Osteocyte (in vitro differentiated cells): ENCODE measurements at regions not wholly inside any gene's neighbourhood (a gene's known extent, or its start where the extent isn't known, plus 50 kb on each side); places are given as distances from the start of the nearest gene placed in this dataset.
"Not testable (repeated sequence)": the region's sequence is repeated elsewhere in the genome, so short reads cannot be mapped to it uniquely, and the experiment has no call there.

ENCODE experiments used
- DNase-seq: peaks from one replicate; pipeline ENCODE4 v3.0.0; 2021; ENCODE audit warnings: mixed read lengths; ENCODE audit not compliant: unreplicated experiment; ENCODE audit errors: extremely low spot score
- H3K27ac Mint-ChIP-seq: one replicate; pipeline ENCODE4 v1.8.0; 2021; ENCODE audit warnings: mild to moderate bottlenecking, mixed read lengths; ENCODE audit not compliant: unreplicated experiment
- H3K27me3 Mint-ChIP-seq: one replicate; pipeline ENCODE4 v1.8.0; 2021; ENCODE audit warnings: mixed read lengths; ENCODE audit not compliant: unreplicated experiment
- H3K36me3 Mint-ChIP-seq: one replicate; pipeline ENCODE4 v1.8.0; 2021; ENCODE audit warnings: mixed read lengths; ENCODE audit not compliant: unreplicated experiment
- H3K4me1 Mint-ChIP-seq: one replicate; pipeline ENCODE4 v1.8.0; 2021; ENCODE audit warnings: mixed read lengths; ENCODE audit not compliant: unreplicated experiment
- H3K4me3 Mint-ChIP-seq: one replicate; pipeline ENCODE4 v1.8.0; 2021; ENCODE audit warnings: mild to moderate bottlenecking, moderate library complexity, mixed read lengths; ENCODE audit not compliant: unreplicated experiment
- H3K9me3 Mint-ChIP-seq: one replicate; pipeline ENCODE4 v1.8.0; 2021; ENCODE audit warnings: mixed read lengths; ENCODE audit not compliant: unreplicated experiment
- TF ChIP-seq, protein P1 (sequence below): fragments of 200-600 bp; sonication (generic); IDR thresholded peaks from 2 replicates; pipeline ENCODE4 v1.5.0; 2021; ENCODE audit warnings: antibody characterized with exemption, mild to moderate bottlenecking, moderate library complexity

DNA sequence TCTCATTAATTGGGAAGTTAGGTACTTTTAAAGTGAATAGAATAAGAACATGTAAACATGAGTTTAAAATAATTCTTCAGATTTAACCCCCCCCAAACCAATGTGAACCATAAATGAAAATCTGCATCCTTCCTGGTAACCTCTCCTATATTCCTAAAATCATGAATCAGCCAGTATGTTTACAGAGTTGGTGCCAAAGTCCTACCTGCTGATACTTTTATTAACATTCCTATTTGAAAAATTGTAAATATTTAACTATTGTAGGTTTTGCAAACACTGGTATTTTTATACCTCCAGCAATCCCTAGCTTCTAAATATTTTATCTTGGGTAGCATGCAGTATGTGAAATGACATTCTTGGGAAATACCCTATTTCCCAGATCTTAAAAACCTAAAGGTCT, 278.2 kb downstream of the RAB38 start:
- Mint-ChIP-seq H3K36me3 (no peaks in the 10 kb centered on the region), H3K27me3 (peaks cover 9% of the 10 kb centered on the region), H3K27ac (no peak overlapping the region), H3K9me3 (no peaks in the 10 kb centered on the region), H3K4me3 (no peak overlapping the region), H3K4me1 (no peaks in the 10 kb centered on the region)
- no peak for DNase-seq
- TF ChIP-seq, protein P1, sequence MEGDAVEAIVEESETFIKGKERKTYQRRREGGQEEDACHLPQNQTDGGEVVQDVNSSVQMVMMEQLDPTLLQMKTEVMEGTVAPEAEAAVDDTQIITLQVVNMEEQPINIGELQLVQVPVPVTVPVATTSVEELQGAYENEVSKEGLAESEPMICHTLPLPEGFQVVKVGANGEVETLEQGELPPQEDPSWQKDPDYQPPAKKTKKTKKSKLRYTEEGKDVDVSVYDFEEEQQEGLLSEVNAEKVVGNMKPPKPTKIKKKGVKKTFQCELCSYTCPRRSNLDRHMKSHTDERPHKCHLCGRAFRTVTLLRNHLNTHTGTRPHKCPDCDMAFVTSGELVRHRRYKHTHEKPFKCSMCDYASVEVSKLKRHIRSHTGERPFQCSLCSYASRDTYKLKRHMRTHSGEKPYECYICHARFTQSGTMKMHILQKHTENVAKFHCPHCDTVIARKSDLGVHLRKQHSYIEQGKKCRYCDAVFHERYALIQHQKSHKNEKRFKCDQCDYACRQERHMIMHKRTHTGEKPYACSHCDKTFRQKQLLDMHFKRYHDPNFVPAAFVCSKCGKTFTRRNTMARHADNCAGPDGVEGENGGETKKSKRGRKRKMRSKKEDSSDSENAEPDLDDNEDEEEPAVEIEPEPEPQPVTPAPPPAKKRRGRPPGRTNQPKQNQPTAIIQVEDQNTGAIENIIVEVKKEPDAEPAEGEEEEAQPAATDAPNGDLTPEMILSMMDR = no peak

DNA sequence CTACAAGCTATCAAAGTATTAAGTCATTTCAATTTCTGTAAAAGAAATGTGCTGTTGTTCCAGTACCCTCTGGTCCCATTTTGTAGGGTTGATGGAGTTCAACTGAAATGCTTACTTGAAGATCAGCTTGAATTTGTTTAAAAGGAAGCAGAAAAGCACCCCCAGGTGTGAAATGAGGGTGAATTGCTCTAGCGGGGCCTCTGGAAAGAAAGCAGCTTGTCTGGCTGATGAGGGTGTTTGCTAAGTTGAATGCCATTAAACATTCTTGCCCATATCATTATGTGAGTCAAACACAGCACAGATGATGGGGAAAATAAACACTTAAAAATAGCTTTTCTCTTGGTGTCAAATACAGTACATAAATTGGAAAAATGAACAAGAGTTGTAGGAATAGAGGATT, 280.3 kb downstream of the RAB38 start:
- H3K9me3 Mint-ChIP-seq = no peaks in the 10 kb centered on the region
- H3K36me3 Mint-ChIP-seq = no peaks in the 10 kb centered on the region
- no peaks in the 10 kb centered on the region for H3K4me1 Mint-ChIP-seq
- H3K27ac Mint-ChIP-seq = no peak overlapping the region
- peaks cover 11% of the 10 kb centered on the region for H3K27me3 Mint-ChIP-seq
- TF ChIP-seq, protein P1 = no peak
- H3K4me3 Mint-ChIP-seq = no peak overlapping the region
- DNase-seq = no peak

DNA sequence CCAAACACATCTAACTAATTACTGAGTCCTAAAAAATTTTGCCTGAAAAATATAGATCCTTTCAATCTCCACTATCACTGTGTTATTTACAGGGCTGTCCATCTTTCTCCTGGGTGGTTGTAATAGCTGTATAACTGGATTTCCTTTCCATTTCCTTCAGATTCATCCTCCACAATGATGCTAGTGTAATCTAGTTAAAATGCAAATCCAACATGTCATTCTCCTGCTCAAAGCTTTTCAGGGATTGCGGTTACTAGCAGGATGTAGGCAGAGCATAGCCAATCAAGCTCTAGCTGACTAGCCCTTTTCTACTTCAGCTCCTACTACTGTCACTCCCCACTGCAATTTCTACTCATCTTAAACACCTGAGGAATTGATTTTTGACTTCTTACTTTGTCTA, 283.0 kb downstream of the RAB38 start:
- Mint-ChIP-seq H3K27ac (no peak overlapping the region), H3K36me3 (no peaks in the 10 kb centered on the region)
- TF ChIP-seq, protein P1 = no peak

DNA sequence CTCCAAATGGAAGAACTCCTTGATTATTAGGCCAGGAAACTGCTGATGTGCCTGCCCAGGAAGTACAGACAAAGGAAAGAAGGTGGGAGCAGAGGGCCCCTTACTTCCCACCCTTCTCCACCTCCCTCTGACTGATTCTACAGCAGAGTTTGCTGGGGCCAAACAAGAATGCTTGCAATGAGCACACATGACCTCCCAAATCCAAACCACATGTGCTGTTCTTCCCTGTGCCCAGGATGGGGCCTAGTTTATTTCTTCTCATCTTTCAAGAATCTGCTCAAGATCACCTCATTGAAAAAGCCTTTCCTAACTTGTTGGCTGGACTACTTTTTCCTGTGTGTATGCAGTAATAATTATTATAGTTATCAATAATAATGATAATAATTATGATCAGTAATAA, 286.1 kb downstream of the RAB38 start:
- DNase-seq = no peak

More for the DNA sequence above, 283.0 kb downstream of the RAB38 start:
- Mint-ChIP-seq H3K9me3 (no peaks in the 10 kb centered on the region), H3K4me3 (no peak overlapping the region), H3K27me3 (peaks cover 8% of the 10 kb centered on the region), H3K4me1 (no peaks in the 10 kb centered on the region)
- DNase-seq = no peak

DNA sequence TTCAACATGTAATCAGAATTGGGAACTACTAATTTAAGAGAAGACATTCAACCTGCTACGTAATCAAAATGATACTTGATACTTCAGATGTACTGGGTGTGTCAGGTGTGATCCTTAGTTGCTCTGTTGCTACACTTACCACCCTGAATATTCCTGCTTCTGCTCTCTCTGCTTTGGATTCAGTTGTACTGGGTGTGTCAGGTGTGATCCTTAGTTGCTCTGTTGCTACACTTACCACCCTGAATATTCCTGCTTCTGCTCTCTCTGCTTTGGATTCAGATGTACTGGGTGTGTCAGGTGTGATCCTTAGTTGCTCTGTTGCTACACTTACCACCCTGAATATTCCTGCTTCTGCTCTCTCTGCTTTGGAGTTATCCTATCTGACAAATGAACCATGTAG, 290.2 kb downstream of the RAB38 start:
- H3K4me1 Mint-ChIP-seq, H3K9me3 Mint-ChIP-seq, H3K27ac Mint-ChIP-seq, H3K27me3 Mint-ChIP-seq, H3K36me3 Mint-ChIP-seq, DNase-seq, H3K4me3 Mint-ChIP-seq: not testable (repeated sequence)

More for the DNA sequence above, 286.1 kb downstream of the RAB38 start:
- H3K27ac Mint-ChIP-seq = no peak overlapping the region
- H3K27me3 Mint-ChIP-seq = peaks cover 5% of the 10 kb centered on the region
- no peaks in the 10 kb centered on the region for H3K36me3 Mint-ChIP-seq
- no peak overlapping the region for H3K4me3 Mint-ChIP-seq
- no peaks in the 10 kb centered on the region for H3K4me1 Mint-ChIP-seq
- H3K9me3 Mint-ChIP-seq = no peaks in the 10 kb centered on the region
- TF ChIP-seq, protein P1 = no peak

DNA sequence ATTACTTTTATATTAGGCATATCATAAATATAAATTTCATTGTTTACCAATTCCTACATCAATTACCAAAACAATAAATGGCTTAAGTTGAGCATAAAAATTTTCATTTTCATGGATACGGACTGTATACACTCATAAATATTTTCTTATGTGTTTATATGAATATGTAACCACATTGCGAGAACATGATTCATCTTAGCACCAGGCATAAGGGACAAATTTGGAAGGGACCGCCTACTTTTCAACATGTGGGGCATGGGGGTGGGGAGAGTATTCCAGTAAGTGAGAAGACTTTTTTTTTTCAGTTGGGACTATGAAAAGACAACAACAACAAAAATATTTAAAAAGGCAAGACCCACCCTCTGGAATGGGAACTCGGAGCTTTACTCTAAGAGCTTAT, 296.1 kb downstream of the RAB38 start:
- Mint-ChIP-seq H3K4me1 (no peaks in the 10 kb centered on the region), H3K27me3 (peaks cover 4% of the 10 kb centered on the region), H3K9me3 (no peaks in the 10 kb centered on the region), H3K36me3 (no peaks in the 10 kb centered on the region), H3K4me3 (no peak overlapping the region), H3K27ac (no peak overlapping the region)
- no peak for DNase-seq
- TF ChIP-seq, protein P1 = no peak
